ENCODE measurements at regions not wholly inside any gene's neighbourhood (a gene's known extent, or its start where the extent isn't known, plus 50 kb on each side); places are given as distances from the start of the nearest gene placed in this dataset.

DNA sequence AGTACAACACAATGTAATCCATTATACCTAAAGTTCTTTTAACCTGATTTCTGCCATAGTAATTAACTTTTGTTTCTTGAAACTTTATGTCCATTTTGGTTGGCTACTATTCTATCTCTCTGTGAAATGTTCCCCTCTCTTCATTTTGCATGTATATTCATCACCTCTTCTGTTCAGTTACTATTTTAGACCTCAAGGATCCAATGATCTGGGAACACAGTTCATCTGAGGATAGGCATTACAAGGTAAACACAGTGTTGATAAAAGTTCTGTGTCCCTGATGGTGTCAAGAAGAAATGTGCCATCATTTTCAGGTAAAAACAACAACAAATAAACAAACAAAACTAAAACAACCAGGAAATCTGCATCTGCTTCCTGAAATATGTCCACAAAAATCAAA lies 102.2 kb upstream of the IFNG-AS1 start:
- TF ChIP-seq, protein P1, sequence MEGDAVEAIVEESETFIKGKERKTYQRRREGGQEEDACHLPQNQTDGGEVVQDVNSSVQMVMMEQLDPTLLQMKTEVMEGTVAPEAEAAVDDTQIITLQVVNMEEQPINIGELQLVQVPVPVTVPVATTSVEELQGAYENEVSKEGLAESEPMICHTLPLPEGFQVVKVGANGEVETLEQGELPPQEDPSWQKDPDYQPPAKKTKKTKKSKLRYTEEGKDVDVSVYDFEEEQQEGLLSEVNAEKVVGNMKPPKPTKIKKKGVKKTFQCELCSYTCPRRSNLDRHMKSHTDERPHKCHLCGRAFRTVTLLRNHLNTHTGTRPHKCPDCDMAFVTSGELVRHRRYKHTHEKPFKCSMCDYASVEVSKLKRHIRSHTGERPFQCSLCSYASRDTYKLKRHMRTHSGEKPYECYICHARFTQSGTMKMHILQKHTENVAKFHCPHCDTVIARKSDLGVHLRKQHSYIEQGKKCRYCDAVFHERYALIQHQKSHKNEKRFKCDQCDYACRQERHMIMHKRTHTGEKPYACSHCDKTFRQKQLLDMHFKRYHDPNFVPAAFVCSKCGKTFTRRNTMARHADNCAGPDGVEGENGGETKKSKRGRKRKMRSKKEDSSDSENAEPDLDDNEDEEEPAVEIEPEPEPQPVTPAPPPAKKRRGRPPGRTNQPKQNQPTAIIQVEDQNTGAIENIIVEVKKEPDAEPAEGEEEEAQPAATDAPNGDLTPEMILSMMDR (IDR thresholded peaks at IDR 0.05), result no peak
- no peak for TF ChIP-seq EP300 (IDR thresholded peaks at IDR 0.05)
